PFSK-1 (cell line): ENCODE measurements at regions not wholly inside any gene's neighbourhood (a gene's known extent, or its start where the extent isn't known, plus 50 kb on each side); places are given as distances from the start of the nearest gene placed in this dataset.

ENCODE experiments used
- FOXP2 ChIP-seq: optimal IDR thresholded peaks from 2 replicates; pipeline ENCODE3; 2011; ENCODE audit warnings: borderline replicate concordance, control low read depth, inconsistent platforms; ENCODE audit not compliant: insufficient read depth; ENCODE audit errors: extremely low read length, extremely low read depth
- POLR2AphosphoS5 ChIP-seq: IDR thresholded peaks from 2 replicates; pipeline ENCODE4 v1.6.1; 2012; ENCODE audit warnings: low read depth, mild to moderate bottlenecking, control low read depth, low read length, moderate library complexity
- REST ChIP-seq, 2 experiments: IDR thresholded peaks; 2 replicates each; pipeline versions ENCODE4 v1.6.1 to v1.8.0; 2011 to 2012; ENCODE audit warnings: low read depth in 2 of 2, low read length in 2 of 2, control low read depth in 1 of 2, inconsistent platforms in 1 of 2, mild to moderate bottlenecking in 1 of 2, moderate library complexity in 1 of 2; ENCODE audit not compliant: insufficient read depth in 1 of 2
- SIN3A ChIP-seq: IDR thresholded peaks from 2 replicates; pipeline ENCODE4 v1.6.1; 2012; ENCODE audit warnings: mild to moderate bottlenecking, low read length, moderate library complexity, borderline replicate concordance; ENCODE audit not compliant: insufficient read depth
- TAF1 ChIP-seq: IDR thresholded peaks from 2 replicates; pipeline ENCODE4 v1.6.1; 2012; ENCODE audit warnings: low read length, control low read depth, borderline replicate concordance; ENCODE audit not compliant: insufficient read depth

GRCh38 chr20:63067266-63067635, 60.5 kb upstream of the BHLHE23 start:
- TF ChIP-seq TAF1, result no peak
- TF ChIP-seq FOXP2, result no peak
- no peak for TF ChIP-seq SIN3A
- TF ChIP-seq POLR2AphosphoS5, result no peak
- no peak for TF ChIP-seq REST (IDR thresholded peaks at IDR 0.05; ENCODE audit: insufficient read depth in 1 of 2, low read depth in 2 of 2, low read length in 2 of 2)

DNA sequence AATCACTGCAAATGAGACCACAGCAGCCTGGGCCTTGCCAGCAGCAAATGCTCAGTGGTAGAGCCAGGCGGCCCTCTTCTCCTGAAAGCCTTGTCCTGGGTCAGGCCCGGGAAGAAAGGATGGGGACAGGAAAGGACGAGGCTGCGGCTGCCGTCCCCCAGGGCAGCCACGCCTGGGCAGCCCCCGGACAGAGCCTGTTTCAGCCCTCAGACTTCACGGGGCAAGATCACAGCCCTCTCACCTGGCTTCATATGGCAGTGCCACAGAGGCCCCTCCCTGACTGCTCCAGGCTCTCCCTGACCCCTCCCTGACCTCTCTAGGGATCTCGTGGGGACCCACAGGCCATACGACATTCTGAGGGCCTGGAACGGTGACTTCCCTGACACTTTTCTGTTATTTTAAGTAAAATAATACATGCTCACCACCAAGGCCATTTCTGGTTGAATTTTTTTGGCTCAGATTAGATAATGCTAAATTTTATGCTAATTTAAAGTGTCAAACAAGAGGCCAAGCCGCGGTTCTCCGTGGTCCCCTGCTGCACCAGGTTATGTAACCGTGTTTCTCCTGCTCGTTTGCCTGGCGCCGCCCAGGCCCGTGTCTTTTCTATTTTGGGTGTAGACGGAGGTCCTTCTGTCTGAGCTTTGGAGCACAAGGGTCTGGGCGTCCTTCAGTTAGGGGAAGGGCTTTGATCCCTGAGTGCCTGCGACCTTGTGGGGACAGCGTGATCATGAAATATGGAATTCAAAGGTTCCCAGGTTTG, 59.9 kb upstream of the BHLHE23 start:
- no peak for TF ChIP-seq POLR2AphosphoS5
- TF ChIP-seq TAF1, result no peak
- no peak for TF ChIP-seq REST (IDR thresholded peaks at IDR 0.05; ENCODE audit: insufficient read depth in 1 of 2, low read depth in 2 of 2, low read length in 2 of 2)
- no peak for TF ChIP-seq FOXP2
- no peak for TF ChIP-seq SIN3A

DNA sequence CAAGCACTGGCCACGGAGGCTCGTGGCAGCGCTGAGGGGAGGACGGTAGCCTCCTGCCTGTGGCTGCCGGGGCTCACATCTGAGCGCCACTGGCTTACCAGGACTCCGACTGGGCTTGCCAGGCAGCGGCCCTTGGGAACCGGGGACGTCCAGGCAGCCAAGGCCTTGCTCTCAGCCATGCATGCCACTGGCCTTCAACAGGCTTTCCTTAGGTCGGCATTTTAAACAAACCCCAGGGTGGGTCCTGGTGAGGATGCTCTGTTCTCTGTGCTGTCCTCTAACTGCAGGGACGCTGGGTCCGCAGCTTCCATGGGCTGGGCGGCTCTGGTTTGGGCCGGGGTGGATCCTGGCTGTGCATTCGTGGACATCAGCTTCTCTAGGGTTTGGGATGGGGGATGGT, 59.1 kb upstream of the BHLHE23 start:
- no peak for TF ChIP-seq SIN3A
- TF ChIP-seq REST (IDR thresholded peaks at IDR 0.05; ENCODE audit: insufficient read depth in 1 of 2, low read depth in 2 of 2, low read length in 2 of 2), result no peak
- no peak for TF ChIP-seq TAF1
- no peak for TF ChIP-seq POLR2AphosphoS5
- TF ChIP-seq FOXP2, result no peak

DNA sequence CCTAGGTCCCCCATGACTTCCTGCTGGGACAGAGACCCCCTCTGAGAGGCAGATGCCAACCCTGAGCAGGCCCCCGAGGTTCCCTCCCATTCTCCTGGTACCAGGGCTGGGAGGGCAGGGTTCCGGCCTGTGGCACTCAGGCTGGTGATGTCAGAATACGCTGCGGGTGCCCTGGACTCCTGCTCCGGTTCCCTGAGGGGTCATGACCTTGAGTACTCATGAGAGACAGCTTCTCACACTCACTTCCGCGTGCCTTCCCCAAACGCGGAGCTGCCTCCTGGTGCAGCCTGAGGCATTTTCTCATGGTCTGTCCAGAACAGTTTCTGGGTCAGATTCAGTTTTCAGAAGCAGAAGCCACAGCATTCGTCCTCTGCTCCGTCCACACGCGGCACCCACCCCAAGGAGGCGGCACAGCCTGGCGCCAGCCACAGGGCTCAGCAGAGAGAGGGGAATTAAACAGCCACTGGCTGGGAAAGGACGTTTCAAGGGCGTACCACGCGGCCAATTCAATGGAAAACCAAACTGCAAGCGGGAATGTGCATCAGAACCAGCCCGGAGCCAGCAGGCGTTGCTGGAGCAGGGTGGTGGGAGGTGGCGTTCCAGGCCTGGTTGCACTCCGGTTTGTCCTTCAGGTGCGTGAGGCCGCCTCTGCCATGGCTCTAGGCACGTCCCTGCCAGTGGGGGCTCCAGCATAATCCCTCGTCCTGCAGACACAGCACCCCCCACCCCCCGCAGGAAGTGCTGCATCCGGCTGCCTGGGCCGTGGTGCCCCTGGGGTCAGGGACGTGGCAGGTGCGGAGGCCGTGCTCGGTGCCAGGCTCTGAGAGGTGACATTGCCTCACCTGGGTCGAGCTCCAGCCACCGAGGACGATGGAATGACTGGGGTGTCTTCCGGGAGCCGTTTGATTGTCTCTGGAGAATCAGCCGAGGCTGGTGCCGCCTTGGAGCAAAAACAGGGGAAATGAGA, 58.3 kb upstream of the BHLHE23 start:
- TF ChIP-seq TAF1, result no peak
- TF ChIP-seq FOXP2, result no peak
- no peak for TF ChIP-seq POLR2AphosphoS5
- no peak for TF ChIP-seq REST (IDR thresholded peaks at IDR 0.05; ENCODE audit: insufficient read depth in 1 of 2, low read depth in 2 of 2, low read length in 2 of 2)
- TF ChIP-seq SIN3A, result no peak
